ENCODE measurements at regions not wholly inside any gene's neighbourhood (a gene's known extent, or its start where the extent isn't known, plus 50 kb on each side); places are given as distances from the start of the nearest gene placed in this dataset.
A peak's percentile ranks its signal among the peaks of the same experiment; 100 is the strongest.

GRCh38 chr1:112063781-112064728 lies 74.6 kb upstream of the KCND3 start:
- CTCF ChIA-PET, result no interaction called here
- H3K4ac ChIP-seq (ENCODE audit: low read depth, low read length), result no peak overlapping the region
- H2BK5ac ChIP-seq (ENCODE audit: low read depth, low read length, poor library complexity, severe bottlenecking), result no peak overlapping the region
- H3K9ac ChIP-seq (ENCODE audit: low read depth, low read length), result no peak overlapping the region
- no peaks in the 10 kb centered on the region for H3K79me1 ChIP-seq (ENCODE audit: low read depth in 1 of 2, low read length in 2 of 2)
- H4K91ac ChIP-seq (ENCODE audit: insufficient read depth, low read depth, low read length), result no peak overlapping the region
- no peak overlapping the region for H4K5ac ChIP-seq (ENCODE audit: low read depth, low read length)
- WGBS, 2 experiments (ENCODE audit: extremely low coverage in 2 of 2, insufficient read length in 1 of 2), result 33% methylated on average over 2 of the region's 12 CpGs; no CpG with 5 or more reads in 1 of the 2 experiments
- POLR2A ChIA-PET (ENCODE audit: unreplicated experiment), result no interaction called here
- no peak overlapping the region for H2AK5ac ChIP-seq (ENCODE audit: low read depth, low read length)
- TF ChIP-seq NFE2L2 (IDR thresholded peaks at IDR 0.05; ENCODE audit: low read depth, low read length), result 0 out of 2 replicates have a peak, but pooled peaks have one; percentile 33
- TF ChIP-seq FOS (IDR thresholded peaks at IDR 0.05; ENCODE audit: low read depth, low read length), result no peak
- no peak overlapping the region for H3K27ac ChIP-seq (ENCODE audit: insufficient read depth, low read length)
- no peaks in the 10 kb centered on the region for H3K4me1 ChIP-seq (ENCODE audit: control insufficient read depth, insufficient read depth, low read length)
- H2BK20ac ChIP-seq (ENCODE audit: low read depth, low read length), result no peak overlapping the region
- no peak for DNase-seq
- no peak overlapping the region for H2BK15ac ChIP-seq (ENCODE audit: low read depth, low read length)
- no peak overlapping the region for H2AK9ac ChIP-seq (replicated peaks; ENCODE audit: low read depth, low read length, poor library complexity)
- H3K4me3 ChIP-seq (ENCODE audit: insufficient read depth, low read depth, low read length), result no peak overlapping the region
- H4K8ac ChIP-seq (ENCODE audit: low read depth in 2 of 2, low read length in 2 of 2), result no peak overlapping the region
- H3K14ac ChIP-seq (replicated peaks; ENCODE audit: low read depth, low read length), result no peak overlapping the region
- no peak overlapping the region for H3K18ac ChIP-seq (ENCODE audit: low read depth, low read length)
- H3K9me3 ChIP-seq (ENCODE audit: control insufficient read depth, insufficient read depth, low read length), result no peaks in the 10 kb centered on the region
- no peak overlapping the region for H3K56ac ChIP-seq (ENCODE audit: extremely low read depth, insufficient read depth, low read length)
- dilution Hi-C loops (cut with HindIII; ENCODE audit: low sequenced_read_pairs, unreplicated experiment), result no loop called here
- no peaks in the 10 kb centered on the region for H3K36me3 ChIP-seq (ENCODE audit: control insufficient read depth, insufficient read depth, low read length)
- no peaks in the 10 kb centered on the region for H3K9me1 ChIP-seq (ENCODE audit: insufficient read depth, low read length)
- ATAC-seq (ENCODE audit: low read depth), result no peak
- in situ Hi-C loops (cut with MboI; ENCODE audit: low sequenced_read_pairs), result no loop called here
- H3K23ac ChIP-seq (ENCODE audit: low read depth, low read length), result no peak overlapping the region
- no peak overlapping the region for H2BK120ac ChIP-seq (ENCODE audit: low read depth, low read length)
- H4K20me1 ChIP-seq (ENCODE audit: insufficient read depth, low read length), result no peaks in the 10 kb centered on the region
- H2AFZ ChIP-seq (replicated peaks; ENCODE audit: low read length, poor library complexity), result no peak overlapping the region
- BruUV-seq (replicated peaks), result no TSS peak
- no peak overlapping the region for H3K4me2 ChIP-seq (ENCODE audit: low read depth, low read length)
- no peaks in the 10 kb centered on the region for H3K27me3 ChIP-seq (ENCODE audit: control insufficient read depth, insufficient read depth, low read length)
- intact Hi-C loops (cut with micrococcal nuclease), result no loop called here
